Daoy (cell line): ENCODE measurements at regions not wholly inside any gene's neighbourhood (a gene's known extent, or its start where the extent isn't known, plus 50 kb on each side); places are given as distances from the start of the nearest gene placed in this dataset.

Experiments
- DNase-seq: peaks from one replicate; pipeline ENCODE4 v3.0.0-alpha.2; 2015; ENCODE audit warnings: low read depth

DNA sequence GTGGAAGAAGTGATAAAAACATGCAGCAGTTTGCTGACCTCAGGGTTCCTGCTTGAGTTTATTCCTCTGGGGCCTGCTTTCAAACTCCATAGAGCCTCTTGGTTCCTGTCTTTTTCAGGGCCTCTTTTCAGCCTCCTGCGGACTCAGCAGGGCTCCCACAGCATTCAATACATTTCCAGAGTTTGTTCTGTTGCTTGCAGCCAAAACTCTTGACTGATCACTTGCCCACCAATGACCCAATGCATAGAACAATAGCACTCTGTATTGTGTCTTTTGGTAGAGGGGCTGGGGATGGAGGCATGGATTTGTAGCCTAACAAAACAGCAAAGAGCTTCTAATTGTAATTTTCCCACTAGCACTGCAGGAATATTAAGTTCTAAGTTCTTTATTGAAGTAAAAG is 50.8 kb upstream of the CREB5 start:
- DNase-seq, result no peak

DNA sequence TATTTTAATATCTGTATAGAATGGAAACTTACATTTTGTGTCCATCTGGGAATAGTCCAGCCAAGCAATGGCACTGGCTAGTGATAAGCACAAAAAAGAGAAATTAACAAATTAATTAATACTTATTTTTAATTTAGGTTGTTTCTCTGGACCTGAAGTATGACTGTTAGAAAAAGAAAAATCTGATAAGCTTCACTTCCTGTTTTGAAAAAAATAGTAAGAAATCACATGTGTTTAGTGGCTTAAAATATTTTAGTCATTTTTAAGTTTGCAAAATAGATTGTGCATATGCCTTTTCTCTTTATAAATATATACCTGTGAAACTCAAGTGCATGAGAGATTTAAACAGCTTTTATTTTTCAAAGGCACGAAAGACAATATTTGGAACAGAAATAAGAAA is 50.1 kb upstream of the CREB5 start:
- no peak for DNase-seq
